GM19455 (cell line): ENCODE measurements at regions not wholly inside any gene's neighbourhood (a gene's known extent, or its start where the extent isn't known, plus 50 kb on each side); places are given as distances from the start of the nearest gene placed in this dataset.

Experiments
- ATAC-seq: cut with Tn5 transposase; IDR thresholded peaks from one replicate; pipeline ENCODE4 v1.9.1; 2021; ENCODE audit not compliant: unreplicated experiment

- ATAC-seq, result no peak
These were observed 170.9 kb downstream of the SEC61B start for GRCh38 chr9:99392986-99393385.

- no peak for ATAC-seq
These were observed 171.9 kb downstream of the SEC61B start for GRCh38 chr9:99393993-99394392.

- ATAC-seq, result no peak
These were observed 176.2 kb downstream of the SEC61B start for GRCh38 chr9:99398241-99398640.

- no peak for ATAC-seq
These were observed 177.4 kb downstream of the SEC61B start for GRCh38 chr9:99399474-99399873.

GRCh38 chr9:99400184-99400731 is 178.2 kb downstream of the SEC61B start:
- ATAC-seq, result no peak

- no peak for ATAC-seq
These were observed 179.8 kb downstream of the SEC61B start for GRCh38 chr9:99401680-99402504.

- ATAC-seq, result no peak
These were observed 181.3 kb downstream of the SEC61B start for GRCh38 chr9:99403371-99403770.

GRCh38 chr9:99405359-99405758 is 183.3 kb downstream of the SEC61B start:
- ATAC-seq, result no peak

- ATAC-seq, result no peak
These were observed 184.9 kb downstream of the SEC61B start for GRCh38 chr9:99406939-99407338.

GRCh38 chr9:99411068-99411467 is 189.0 kb downstream of the SEC61B start:
- ATAC-seq, result no peak

GRCh38 chr9:99411479-99412115 is 189.5 kb downstream of the SEC61B start:
- ATAC-seq, result no peak

GRCh38 chr9:99412606-99413005 is 190.5 kb downstream of the SEC61B start:
- ATAC-seq, result no peak

GRCh38 chr9:99414321-99414720 is 192.2 kb downstream of the SEC61B start:
- ATAC-seq, result no peak

GRCh38 chr9:99415606-99416005 is 193.5 kb downstream of the SEC61B start:
- ATAC-seq, result no peak

- no peak for ATAC-seq
These were observed 193.9 kb downstream of the SEC61B start for GRCh38 chr9:99416007-99416406.

GRCh38 chr9:99419070-99419469 is 197.0 kb downstream of the SEC61B start:
- ATAC-seq, result no peak

- no peak for ATAC-seq
These were observed 199.3 kb downstream of the SEC61B start for GRCh38 chr9:99421369-99421768.

- no peak for ATAC-seq
These were observed 203.0 kb downstream of the SEC61B start for GRCh38 chr9:99425124-99425523.

- no peak for ATAC-seq
These were observed 204.1 kb downstream of the SEC61B start for GRCh38 chr9:99425923-99426842.

- ATAC-seq, result no peak
These were observed 205.2 kb downstream of the SEC61B start for GRCh38 chr9:99427260-99427659.

- no peak for ATAC-seq
These were observed 208.2 kb downstream of the SEC61B start for GRCh38 chr9:99430301-99430700.
